ENCODE measurements at regions not wholly inside any gene's neighbourhood (a gene's known extent, or its start where the extent isn't known, plus 50 kb on each side); places are given as distances from the start of the nearest gene placed in this dataset.

- DNase-seq: peak; percentile 12
Observed at GRCh38 chr3:118817748-118818165, 216.9 kb downstream of the IGSF11 start.

GRCh38 chr3:118818386-118818785 is 216.3 kb downstream of the IGSF11 start:
- DNase-seq: no peak

- DNase-seq: no peak
Observed at GRCh38 chr3:118823626-118824025, 211.0 kb downstream of the IGSF11 start.

- DNase-seq: no peak
Observed at GRCh38 chr3:118827446-118827845, 207.2 kb downstream of the IGSF11 start.

GRCh38 chr3:118828351-118828750 is 206.3 kb downstream of the IGSF11 start:
- DNase-seq: no peak

- no peak for DNase-seq
Observed at GRCh38 chr3:118833075-118833474, 201.6 kb downstream of the IGSF11 start.

- no peak for DNase-seq
Observed at GRCh38 chr3:118838871-118839270, 195.8 kb downstream of the IGSF11 start.

GRCh38 chr3:118842147-118842863 is 192.3 kb downstream of the IGSF11 start:
- DNase-seq: peak; percentile 29

- no peak for DNase-seq
Observed at GRCh38 chr3:118846176-118846575, 188.5 kb downstream of the IGSF11 start.

All from NK-92 treated with Interleukin-12 subunit alpha and Interleukin-12 subunit beta, amount 100 ng/mL, for 24 hours (cell line).